Thoracic aorta (tissue), 2 donors: ENCODE measurements at regions not wholly inside any gene's neighbourhood (a gene's known extent, or its start where the extent isn't known, plus 50 kb on each side); places are given as distances from the start of the nearest gene placed in this dataset.

Experiments used
- ATAC-seq: fragments of 150-250 bp; one replicate; pipeline ENCODE4 v1.8.0; 2017; ENCODE audit warnings: low read depth; ENCODE audit not compliant: insufficient number of reproducible peaks, low FRiP score
- DNase-seq: peaks from one replicate; pipeline ENCODE4 v3.0.0-alpha.2; 2020; ENCODE audit warnings: low spot score
- H3K27ac ChIP-seq, 2 donors: fragments of 200-600 bp; sonication (generic); 1 replicate in 1 of 2; 2 replicates in 1 of 2; pipeline ENCODE4 v1.5.1; 2016; ENCODE audit warnings: mild to moderate bottlenecking in 2 of 2, moderate library complexity in 2 of 2
- H3K27me3 ChIP-seq: fragments of 200-600 bp; sonication (generic); replicated peaks from 2 replicates; pipeline ENCODE4 v1.6.0; 2016; ENCODE audit warnings: mild to moderate bottlenecking; ENCODE audit not compliant: insufficient read depth
- H3K36me3 ChIP-seq: fragments of 200-600 bp; sonication (generic); one replicate; pipeline ENCODE4 v1.5.1; 2016
- H3K4me1 ChIP-seq, 2 donors: fragments of 200-600 bp; sonication (generic); 1 replicate in 1 of 2; 2 replicates in 1 of 2; pipeline versions ENCODE4 v1.5.1 to v1.6.0; 2016; ENCODE audit warnings: low read depth in 2 of 2, mild to moderate bottlenecking in 1 of 2; ENCODE audit not compliant: control insufficient read depth in 1 of 2
- H3K4me3 ChIP-seq: fragments of 200-600 bp; sonication (generic); 2 replicates; pipeline ENCODE4 v1.5.1; 2016; ENCODE audit warnings: mild to moderate bottlenecking
- H3K9me3 ChIP-seq: fragments of 200-600 bp; sonication (generic); 2 replicates; pipeline ENCODE4 v1.5.1; 2016
- TF ChIP-seq, protein P1 (sequence below): fragments of 200-600 bp; sonication (generic); IDR thresholded peaks from one replicate; pipeline ENCODE4 v1.5.1; 2019; ENCODE audit warnings: antibody characterized with exemption

DNA sequence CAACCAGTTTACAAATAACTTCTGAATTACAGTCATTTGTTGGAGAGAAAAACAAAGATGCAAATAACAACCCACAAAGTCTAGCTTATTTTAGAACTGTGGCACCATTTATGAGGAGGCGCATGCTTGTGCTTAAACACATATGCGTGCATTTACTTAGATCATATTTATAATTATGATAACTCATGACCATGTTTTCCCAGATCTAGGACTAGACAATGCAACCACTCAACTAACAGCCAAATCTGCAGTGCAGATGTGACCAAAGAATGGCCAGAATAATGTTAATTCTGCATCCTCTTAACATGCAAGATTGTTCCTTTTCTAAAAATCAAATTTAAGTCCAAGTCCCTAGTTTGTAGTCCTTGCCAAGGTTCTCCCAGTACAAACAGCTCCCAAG, 167.3 kb upstream of the FST start:
- H3K4me3 ChIP-seq = no peak overlapping the region
- TF ChIP-seq, protein P1, sequence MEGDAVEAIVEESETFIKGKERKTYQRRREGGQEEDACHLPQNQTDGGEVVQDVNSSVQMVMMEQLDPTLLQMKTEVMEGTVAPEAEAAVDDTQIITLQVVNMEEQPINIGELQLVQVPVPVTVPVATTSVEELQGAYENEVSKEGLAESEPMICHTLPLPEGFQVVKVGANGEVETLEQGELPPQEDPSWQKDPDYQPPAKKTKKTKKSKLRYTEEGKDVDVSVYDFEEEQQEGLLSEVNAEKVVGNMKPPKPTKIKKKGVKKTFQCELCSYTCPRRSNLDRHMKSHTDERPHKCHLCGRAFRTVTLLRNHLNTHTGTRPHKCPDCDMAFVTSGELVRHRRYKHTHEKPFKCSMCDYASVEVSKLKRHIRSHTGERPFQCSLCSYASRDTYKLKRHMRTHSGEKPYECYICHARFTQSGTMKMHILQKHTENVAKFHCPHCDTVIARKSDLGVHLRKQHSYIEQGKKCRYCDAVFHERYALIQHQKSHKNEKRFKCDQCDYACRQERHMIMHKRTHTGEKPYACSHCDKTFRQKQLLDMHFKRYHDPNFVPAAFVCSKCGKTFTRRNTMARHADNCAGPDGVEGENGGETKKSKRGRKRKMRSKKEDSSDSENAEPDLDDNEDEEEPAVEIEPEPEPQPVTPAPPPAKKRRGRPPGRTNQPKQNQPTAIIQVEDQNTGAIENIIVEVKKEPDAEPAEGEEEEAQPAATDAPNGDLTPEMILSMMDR = no peak
- no peaks in the 10 kb centered on the region for H3K27me3 ChIP-seq
- no peak for DNase-seq
- H3K27ac ChIP-seq = no peak overlapping the region
- no peaks in the 10 kb centered on the region for H3K36me3 ChIP-seq
- no peaks in the 10 kb centered on the region for H3K4me1 ChIP-seq
- no peak for ATAC-seq
- peaks cover 2% of the 10 kb centered on the region for H3K9me3 ChIP-seq

DNA sequence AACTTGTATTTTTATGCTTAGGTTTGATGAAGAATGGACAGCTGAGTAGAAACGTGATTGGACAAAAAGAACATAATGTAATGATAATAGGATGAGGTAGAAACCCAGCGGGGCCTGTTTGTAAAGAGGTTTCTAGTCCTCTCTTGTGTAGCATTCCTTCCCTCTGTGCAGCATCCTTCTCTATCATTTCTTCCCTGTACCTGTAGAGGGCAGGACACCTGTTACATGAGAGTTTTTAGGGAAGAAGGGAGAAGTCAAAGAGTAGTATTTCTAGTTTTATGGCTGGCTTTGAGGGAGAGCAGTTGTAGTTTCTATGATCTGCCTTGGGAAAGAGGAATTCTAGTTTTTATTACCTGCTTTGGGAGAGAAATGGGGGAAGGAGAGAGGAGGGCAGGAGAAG, 162.1 kb upstream of the FST start:
- peaks cover 2% of the 10 kb centered on the region for H3K9me3 ChIP-seq
- H3K27ac ChIP-seq = no peak overlapping the region
- no peak for DNase-seq
- H3K4me3 ChIP-seq = no peak overlapping the region
- ATAC-seq = no peak
- no peaks in the 10 kb centered on the region for H3K36me3 ChIP-seq
- TF ChIP-seq, protein P1 = no peak
- H3K4me1 ChIP-seq = no peaks in the 10 kb centered on the region
- H3K27me3 ChIP-seq = no peaks in the 10 kb centered on the region

DNA sequence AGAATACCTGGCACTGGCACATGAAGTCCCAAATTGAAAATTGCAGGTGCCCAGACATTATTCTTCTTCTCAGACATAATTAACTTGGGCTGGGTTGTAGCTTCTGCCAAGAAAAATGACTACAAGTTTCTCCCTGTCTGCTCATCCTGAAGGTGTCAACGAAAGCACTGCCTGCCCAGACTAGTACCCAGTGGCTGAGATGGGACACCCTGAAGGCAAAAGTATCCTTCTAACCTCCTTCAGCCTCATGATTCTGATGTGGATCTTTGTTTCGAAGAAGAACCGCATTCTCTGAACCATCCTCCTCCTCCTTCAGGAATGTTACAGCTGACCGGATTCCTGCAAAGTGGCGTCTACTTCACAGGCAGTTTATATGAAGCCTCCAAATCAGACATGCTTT, 161.1 kb upstream of the FST start:
- ATAC-seq (no peak), DNase-seq (no peak)
- TF ChIP-seq, protein P1 = no peak
- no peak overlapping the region for H3K4me3 ChIP-seq
- H3K27ac ChIP-seq = no peak overlapping the region
- H3K27me3 ChIP-seq = no peaks in the 10 kb centered on the region
- H3K36me3 ChIP-seq = no peaks in the 10 kb centered on the region
- peaks cover 2% of the 10 kb centered on the region for H3K9me3 ChIP-seq
- no peaks in the 10 kb centered on the region for H3K4me1 ChIP-seq

DNA sequence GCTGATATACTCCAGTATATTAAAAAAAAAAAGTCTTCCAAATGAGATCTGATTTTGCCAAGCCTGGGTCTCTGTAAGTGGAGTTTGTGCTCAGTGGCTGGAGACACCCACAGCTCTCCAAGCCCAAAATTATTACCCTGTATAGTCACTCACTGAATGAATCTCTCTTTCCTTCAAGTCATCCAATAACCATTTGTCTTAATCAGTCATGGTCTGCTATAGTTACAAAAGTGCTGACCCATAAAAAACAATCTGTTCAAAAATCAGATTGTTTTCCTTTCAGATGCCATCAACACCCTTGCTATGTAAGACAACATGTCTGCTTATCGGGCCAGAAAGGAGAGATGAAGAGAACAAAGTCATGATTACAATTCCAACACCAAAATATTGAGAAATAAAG, 159.4 kb upstream of the FST start:
- no peak for ATAC-seq
- H3K27me3 ChIP-seq = no peaks in the 10 kb centered on the region
- no peaks in the 10 kb centered on the region for H3K9me3 ChIP-seq
- H3K27ac ChIP-seq = no peak overlapping the region
- no peak for DNase-seq
- H3K4me3 ChIP-seq = no peak overlapping the region
- TF ChIP-seq, protein P1 = no peak
- peaks cover 3 to 6% of the 10 kb centered on the region in 2 donors for H3K4me1 ChIP-seq
- no peaks in the 10 kb centered on the region for H3K36me3 ChIP-seq

DNA sequence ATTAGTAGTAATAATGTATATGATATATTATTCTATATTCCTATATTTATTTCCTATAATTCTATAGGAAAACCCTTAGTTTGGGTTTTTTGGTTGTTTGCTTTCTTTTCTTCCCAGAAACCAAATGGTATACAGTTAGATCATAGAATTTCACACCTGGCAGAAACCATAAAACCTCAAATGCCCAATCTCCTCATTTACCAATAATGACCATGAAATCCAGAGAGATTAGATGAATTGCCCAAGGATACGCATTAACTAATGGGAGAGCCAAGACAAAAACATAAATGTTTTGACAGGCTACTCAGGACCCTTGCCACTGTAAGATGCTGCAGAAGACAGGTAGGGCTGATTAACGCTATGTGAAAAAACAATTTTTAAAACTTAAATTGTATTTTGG, 158.7 kb upstream of the FST start:
- no peak for ATAC-seq
- no peak for DNase-seq
- no peak overlapping the region for H3K27ac ChIP-seq
- H3K4me1 ChIP-seq = peaks cover 3 to 11% of the 10 kb centered on the region in 2 donors
- no peaks in the 10 kb centered on the region for H3K27me3 ChIP-seq
- no peaks in the 10 kb centered on the region for H3K36me3 ChIP-seq
- TF ChIP-seq, protein P1 = no peak
- H3K4me3 ChIP-seq = no peak overlapping the region
- H3K9me3 ChIP-seq = no peaks in the 10 kb centered on the region
